ENCODE measurements at regions not wholly inside any gene's neighbourhood (a gene's known extent, or its start where the extent isn't known, plus 50 kb on each side); places are given as distances from the start of the nearest gene placed in this dataset.

GRCh38 chr7:148941598-148942275, 57.6 kb upstream of the EZH2 start (continued):
- TF ChIP-seq ZFP90 (CRISPR knock-in tag; IDR thresholded peaks at IDR 0.05; ENCODE audit: borderline replicate concordance) (no peak), ZNF788 (CRISPR knock-in tag; IDR thresholded peaks at IDR 0.05; ENCODE audit: borderline replicate concordance) (peak; percentile 19; the same call in 1 of the 2 replicates), SMC3 (IDR thresholded peaks at IDR 0.05; ENCODE audit: low read length) (peak; percentile 38; the same call in 1 of the 2 replicates), ONECUT2 (CRISPR knock-in tag; IDR thresholded peaks at IDR 0.05) (no peak), DPF2 (CRISPR knock-in tag; IDR thresholded peaks at IDR 0.05; ENCODE audit: borderline replicate concordance, low read depth) (no peak), ZNF276 (CRISPR knock-in tag; IDR thresholded peaks at IDR 0.05; ENCODE audit: low read depth) (no peak), SSRP1 (CRISPR knock-in tag; IDR thresholded peaks at IDR 0.05) (0 out of 2 replicates have a peak, but pooled peaks have one; percentile 67)
- TF ChIP-seq, protein P1, sequence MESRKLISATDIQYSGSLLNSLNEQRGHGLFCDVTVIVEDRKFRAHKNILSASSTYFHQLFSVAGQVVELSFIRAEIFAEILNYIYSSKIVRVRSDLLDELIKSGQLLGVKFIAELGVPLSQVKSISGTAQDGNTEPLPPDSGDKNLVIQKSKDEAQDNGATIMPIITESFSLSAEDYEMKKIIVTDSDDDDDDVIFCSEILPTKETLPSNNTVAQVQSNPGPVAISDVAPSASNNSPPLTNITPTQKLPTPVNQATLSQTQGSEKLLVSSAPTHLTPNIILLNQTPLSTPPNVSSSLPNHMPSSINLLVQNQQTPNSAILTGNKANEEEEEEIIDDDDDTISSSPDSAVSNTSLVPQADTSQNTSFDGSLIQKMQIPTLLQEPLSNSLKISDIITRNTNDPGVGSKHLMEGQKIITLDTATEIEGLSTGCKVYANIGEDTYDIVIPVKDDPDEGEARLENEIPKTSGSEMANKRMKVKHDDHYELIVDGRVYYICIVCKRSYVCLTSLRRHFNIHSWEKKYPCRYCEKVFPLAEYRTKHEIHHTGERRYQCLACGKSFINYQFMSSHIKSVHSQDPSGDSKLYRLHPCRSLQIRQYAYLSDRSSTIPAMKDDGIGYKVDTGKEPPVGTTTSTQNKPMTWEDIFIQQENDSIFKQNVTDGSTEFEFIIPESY (CRISPR knock-in tag; IDR thresholded peaks at IDR 0.05) = no peak
